IMR-90 (cell line): ENCODE measurements at regions not wholly inside any gene's neighbourhood (a gene's known extent, or its start where the extent isn't known, plus 50 kb on each side); places are given as distances from the start of the nearest gene placed in this dataset.

ENCODE experiments used
- ATAC-seq: fragments of 200-7000 bp; cut with Tn5 transposase; 2 replicates; pipeline ENCODE4 v1.9.1; 2020; ENCODE audit warnings: low read depth, mild to moderate bottlenecking, moderate library complexity
- BruUV-seq: library from RNA; stranded (reverse); fragments of 400-500 nt; replicated peaks from 2 replicates; lab custom pipeline; 2021; lab: Mats Ljungman, UMichigan
- CTCF ChIA-PET: fragments of 300-600 bp; formaldehyde crosslinking; extraction: SDS; loops from one replicate; lab custom pipeline; 2021; ENCODE audit warnings: antibody characterized with exemption; lab: Yijun Ruan, JAX
- POLR2A ChIA-PET: fragments of 300-600 bp; sonication (Branson Sonifier 250); formaldehyde crosslinking; loops from one replicate; lab custom pipeline; 2022; ENCODE audit warnings: antibody characterized with exemption; ENCODE audit not compliant: unreplicated experiment; lab: Charles Lee
- DNase-seq: peaks from one replicate; pipeline ENCODE4 v3.0.0; 2013
- H2AFZ ChIP-seq: replicated peaks from 2 replicates; pipeline ENCODE3; 2013; ENCODE audit warnings: low read length, mild to moderate bottlenecking; ENCODE audit not compliant: poor library complexity
- H2AK5ac ChIP-seq: 2 replicates; pipeline ENCODE4 v1.6.1; 2013; ENCODE audit warnings: low read depth, low read length, inconsistent platforms
- H2AK9ac ChIP-seq: replicated peaks from 2 replicates; pipeline ENCODE3; 2013; ENCODE audit warnings: mild to moderate bottlenecking, low read depth, low read length, moderate library complexity; ENCODE audit not compliant: poor library complexity
- H2BK120ac ChIP-seq: 2 replicates; pipeline ENCODE4 v1.6.1; 2013; ENCODE audit warnings: low read depth, low read length, inconsistent platforms
- H2BK15ac ChIP-seq: 3 replicates; pipeline ENCODE4 v1.6.1; 2013; ENCODE audit warnings: low read depth, low read length, inconsistent platforms
- H2BK20ac ChIP-seq: 2 replicates; pipeline ENCODE4 v1.6.1; 2013; ENCODE audit warnings: low read depth, mild to moderate bottlenecking, inconsistent platforms, low read length, moderate library complexity
- H2BK5ac ChIP-seq: 2 replicates; pipeline ENCODE4 v1.6.1; 2013; ENCODE audit warnings: mild to moderate bottlenecking, low read depth, low read length, inconsistent platforms; ENCODE audit not compliant: poor library complexity, severe bottlenecking
- H3K14ac ChIP-seq: replicated peaks from 2 replicates; pipeline ENCODE4 v1.6.1; 2013; ENCODE audit warnings: low read depth, low read length, inconsistent platforms
- H3K18ac ChIP-seq: 2 replicates; pipeline ENCODE4 v1.6.1; 2013; ENCODE audit warnings: low read depth, low read length, control low read depth
- H3K23ac ChIP-seq: 2 replicates; pipeline ENCODE4 v1.6.1; 2013; ENCODE audit warnings: low read depth, low read length, inconsistent platforms
- H3K27ac ChIP-seq: 2 replicates; pipeline ENCODE4 v1.5.1; 2013; ENCODE audit warnings: mild to moderate bottlenecking, control low read depth, low read length; ENCODE audit not compliant: insufficient read depth
- H3K27me3 ChIP-seq: 2 replicates; pipeline ENCODE4 v1.6.1; 2013; ENCODE audit warnings: low read length; ENCODE audit not compliant: control insufficient read depth, insufficient read depth
- H3K36me3 ChIP-seq: 2 replicates; pipeline ENCODE4 v1.6.1; 2013; ENCODE audit warnings: low read length, mixed read lengths; ENCODE audit not compliant: control insufficient read depth, insufficient read depth
- H3K4ac ChIP-seq: 2 replicates; pipeline ENCODE4 v1.6.1; 2013; ENCODE audit warnings: low read depth, low read length, inconsistent platforms
- H3K4me1 ChIP-seq: 2 replicates; pipeline ENCODE4 v1.6.1; 2013; ENCODE audit warnings: low read length, mixed read lengths; ENCODE audit not compliant: control insufficient read depth, insufficient read depth
- H3K4me2 ChIP-seq: 2 replicates; pipeline ENCODE4 v1.6.1; 2013; ENCODE audit warnings: low read depth, mild to moderate bottlenecking, control low read depth, low read length, moderate library complexity
- H3K4me3 ChIP-seq: 2 replicates; pipeline ENCODE4 v1.5.1; 2013; ENCODE audit warnings: low read depth, mild to moderate bottlenecking, control low read depth, low read length, moderate library complexity; ENCODE audit not compliant: insufficient read depth
- H3K56ac ChIP-seq: 2 replicates; pipeline ENCODE4 v1.6.1; 2013; ENCODE audit warnings: low read length, inconsistent platforms; ENCODE audit not compliant: insufficient read depth; ENCODE audit errors: extremely low read depth
- H3K79me1 ChIP-seq, 2 experiments: 2 replicates each; pipeline ENCODE4 v1.6.1; 2013; ENCODE audit warnings: low read length in 2 of 2, inconsistent platforms in 1 of 2, low read depth in 1 of 2
- H3K9ac ChIP-seq: 2 replicates; pipeline ENCODE4 v1.6.1; 2013; ENCODE audit warnings: low read depth, low read length, control low read depth
- H3K9me1 ChIP-seq: 2 replicates; pipeline ENCODE4 v1.6.1; 2013; ENCODE audit warnings: low read length, inconsistent platforms; ENCODE audit not compliant: insufficient read depth
- H3K9me3 ChIP-seq: 2 replicates; pipeline ENCODE4 v1.6.1; 2013; ENCODE audit warnings: low read length; ENCODE audit not compliant: control insufficient read depth, insufficient read depth
- H4K20me1 ChIP-seq: 2 replicates; pipeline ENCODE4 v1.6.1; 2013; ENCODE audit warnings: low read length, inconsistent platforms; ENCODE audit not compliant: insufficient read depth
- H4K5ac ChIP-seq: 2 replicates; pipeline ENCODE4 v1.6.1; 2013; ENCODE audit warnings: mild to moderate bottlenecking, low read depth, low read length, control low read depth
- H4K8ac ChIP-seq, 2 experiments: 2 replicates each; pipeline ENCODE4 v1.6.1; 2013; ENCODE audit warnings: low read depth in 2 of 2, low read length in 2 of 2, control low read depth in 1 of 2, inconsistent platforms in 1 of 2
- H4K91ac ChIP-seq: 2 replicates; pipeline ENCODE4 v1.6.1; 2013; ENCODE audit warnings: low read depth, low read length, inconsistent platforms; ENCODE audit not compliant: insufficient read depth
- BHLHE40 ChIP-seq: fragments of 150-350 bp; IDR thresholded peaks from 2 replicates; pipeline ENCODE4 v1.6.1; 2016; ENCODE audit warnings: mild to moderate bottlenecking, low read depth, low read length
- CEBPB ChIP-seq: IDR thresholded peaks from 2 replicates; pipeline ENCODE4 v1.6.1; 2012; ENCODE audit warnings: low read depth, low read length, improper control_type of control experiment
- CHD1 ChIP-seq: IDR thresholded peaks from 2 replicates; pipeline ENCODE4 v1.6.1; 2012; ENCODE audit warnings: low read depth, low read length, improper control_type of control experiment
- MAZ ChIP-seq: IDR thresholded peaks from 2 replicates; pipeline ENCODE4 v1.6.1; 2012; ENCODE audit warnings: low read depth, mild to moderate bottlenecking, low read length, improper control_type of control experiment, moderate library complexity, borderline replicate concordance
- NFE2L2 ChIP-seq: fragments of 150-350 bp; IDR thresholded peaks from 2 replicates; pipeline ENCODE4 v1.6.1; 2016; ENCODE audit warnings: low read depth, mild to moderate bottlenecking, low read length
- SMC3 ChIP-seq: fragments of 150-350 bp; IDR thresholded peaks from 2 replicates; pipeline ENCODE4 v1.6.1; 2016; ENCODE audit warnings: low read depth, mild to moderate bottlenecking, antibody characterized with exemption, low read length, moderate library complexity
- USF2 ChIP-seq: fragments of 150-350 bp; IDR thresholded peaks from 2 replicates; pipeline ENCODE4 v1.6.1; 2017; ENCODE audit warnings: mild to moderate bottlenecking, antibody characterized with exemption, low read length, low read depth
- WGBS, 2 experiments: methylation state at CpG; one replicate each; pipeline versions ENCODE4 v1.1.5 to v1.1.7; 2013; ENCODE audit warnings: missing lambda C conversion rate in 2 of 2; ENCODE audit not compliant: insufficient read length in 1 of 2; ENCODE audit errors: extremely low coverage in 2 of 2; 5-methylcytosine and 5-hydroxymethylcytosine counted together
- dilution Hi-C: fragments of 300-500 bp; cut with HindIII; formaldehyde crosslinking; loops from one replicate; pipeline ENCODE4 v1.14.3; 2018; ENCODE audit warnings: low sequenced_read_pairs; ENCODE audit not compliant: unreplicated experiment
- in situ Hi-C: fragments of 300-500 bp; cut with MboI; formaldehyde crosslinking; loops from 3 replicates; pipeline ENCODE4 v1.14.3; 2019; ENCODE audit warnings: low sequenced_read_pairs, inconsistent platforms, mixed read lengths
- intact Hi-C: fragments of 100-400 bp; cut with micrococcal nuclease; formaldehyde crosslinking; loops from 2 replicates; pipeline ENCODE4 v1.10.0; 2022

DNA sequence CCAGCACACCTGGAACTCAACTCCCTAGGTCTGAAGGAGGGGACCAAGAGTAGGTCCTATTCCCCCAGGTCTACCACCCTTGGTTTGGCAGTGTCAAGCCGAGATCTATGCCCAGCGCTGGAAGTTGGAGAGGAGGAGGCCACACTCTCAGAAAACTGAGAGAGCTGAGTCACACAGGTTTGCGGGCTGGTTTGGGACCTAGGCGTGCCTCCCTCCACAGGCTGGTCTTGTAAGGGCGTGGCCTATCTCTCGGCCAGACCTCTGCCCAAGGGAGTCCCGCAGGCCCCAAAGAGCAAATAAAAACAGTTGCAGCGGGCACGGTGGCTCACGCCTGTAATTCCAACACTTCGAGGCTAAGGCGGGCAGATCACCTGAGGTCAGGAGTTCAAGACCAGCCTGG lies 52.9 kb upstream of the INTU start:
- no peak overlapping the region for H2AFZ ChIP-seq
- H3K9ac ChIP-seq = no peak overlapping the region
- H2BK15ac ChIP-seq = no peak overlapping the region
- no peak overlapping the region for H3K4ac ChIP-seq
- dilution Hi-C loops = no loop called here
- DNase-seq (no peak), ATAC-seq (no peak)
- H2BK20ac ChIP-seq = no peak overlapping the region
- no peak overlapping the region for H2BK5ac ChIP-seq
- ChIA-PET POLR2A (no interaction called here), CTCF (no interaction called here)
- H3K9me3 ChIP-seq = no peaks in the 10 kb centered on the region
- intact Hi-C loops = no loop called here
- no peaks in the 10 kb centered on the region for H3K36me3 ChIP-seq
- H2AK9ac ChIP-seq = no peak overlapping the region
- WGBS, 2 experiments = 72% methylated on average over 4 of the region's 12 CpGs; no CpG with 5 or more reads in 1 of the 2 experiments
- no TSS peak for BruUV-seq
- no peak overlapping the region for H2AK5ac ChIP-seq
- H3K23ac ChIP-seq = no peak overlapping the region
- in situ Hi-C loops = no loop called here
- 0 out of 2 replicates have a peak, but pooled peaks cover 3% of the 10 kb centered on the region for H3K9me1 ChIP-seq
- no peak overlapping the region for H3K4me2 ChIP-seq
- no peaks in the 10 kb centered on the region for H3K27me3 ChIP-seq
- no peak overlapping the region for H4K91ac ChIP-seq
- no peak overlapping the region for H3K4me3 ChIP-seq
- H2BK120ac ChIP-seq = no peak overlapping the region
- H3K56ac ChIP-seq = no peak overlapping the region
- no peaks in the 10 kb centered on the region for H3K79me1 ChIP-seq
- no peak overlapping the region for H4K5ac ChIP-seq
- no peak overlapping the region for H4K8ac ChIP-seq
- H3K27ac ChIP-seq = no peak overlapping the region
- TF ChIP-seq MAZ (no peak), BHLHE40 (no peak), CEBPB (no peak), SMC3 (no peak), CHD1 (no peak), NFE2L2 (no peak), USF2 (no peak)
- H4K20me1 ChIP-seq = no peaks in the 10 kb centered on the region
- H3K14ac ChIP-seq = no peak overlapping the region
- H3K18ac ChIP-seq = no peak overlapping the region
- no peaks in the 10 kb centered on the region for H3K4me1 ChIP-seq
